Inflammatory macrophage (primary cell): ENCODE measurements at regions not wholly inside any gene's neighbourhood (a gene's known extent, or its start where the extent isn't known, plus 50 kb on each side); places are given as distances from the start of the nearest gene placed in this dataset.
A peak's percentile ranks its signal among the peaks of the same experiment; 100 is the strongest.
"Not testable (repeated sequence)": the region's sequence is repeated elsewhere in the genome, so short reads cannot be mapped to it uniquely, and the experiment has no call there.

Source experiments
- DNase-seq, 2 donors: peaks; one replicate each; pipeline ENCODE4 v3.0.0-alpha.2; 2020 to 2022

DNA sequence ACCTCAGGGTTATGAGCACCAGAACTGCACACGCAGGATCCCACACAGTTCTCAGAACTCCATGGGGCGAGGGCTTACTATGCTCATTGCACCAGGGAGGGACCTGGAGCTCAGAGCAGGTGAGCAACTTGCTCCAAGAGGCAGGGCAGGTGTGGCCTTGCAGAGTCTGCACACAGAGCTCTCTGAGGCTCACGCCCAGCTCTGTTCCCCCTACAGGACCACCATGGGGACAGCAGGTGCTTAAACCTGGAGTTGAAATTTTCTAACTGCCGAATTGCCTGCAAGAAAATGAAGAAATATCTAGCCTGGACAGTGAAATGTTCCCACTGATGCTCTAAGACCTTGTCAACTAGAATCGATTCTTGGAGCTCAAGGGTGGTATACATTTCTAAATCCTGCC is 49.9 kb upstream of the MSMB start:
- not testable (repeated sequence) for DNase-seq

DNA sequence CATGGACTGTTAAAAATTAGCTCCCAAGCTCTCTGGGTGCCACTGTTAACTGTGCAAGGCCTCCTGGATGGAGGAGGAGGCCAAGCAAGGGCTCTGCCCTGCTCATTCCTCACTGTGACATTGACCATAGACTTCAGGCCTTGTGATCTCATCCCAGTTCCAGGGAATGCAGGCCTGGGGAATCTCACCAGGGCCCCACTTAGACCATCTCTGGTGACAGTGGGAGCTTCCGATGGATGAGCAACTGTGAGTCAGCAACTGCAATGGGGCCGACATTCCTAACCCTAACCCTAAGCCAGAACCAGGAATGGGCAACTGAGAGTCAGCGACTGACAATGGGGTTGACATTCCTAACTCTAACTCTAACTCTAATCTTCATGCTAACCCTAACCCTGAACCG is 50.4 kb upstream of the MSMB start:
- DNase-seq = no peak

- no peak for DNase-seq
Measured at GRCh38 chr10:46096909-46097575, 51.0 kb upstream of the MSMB start.

DNA sequence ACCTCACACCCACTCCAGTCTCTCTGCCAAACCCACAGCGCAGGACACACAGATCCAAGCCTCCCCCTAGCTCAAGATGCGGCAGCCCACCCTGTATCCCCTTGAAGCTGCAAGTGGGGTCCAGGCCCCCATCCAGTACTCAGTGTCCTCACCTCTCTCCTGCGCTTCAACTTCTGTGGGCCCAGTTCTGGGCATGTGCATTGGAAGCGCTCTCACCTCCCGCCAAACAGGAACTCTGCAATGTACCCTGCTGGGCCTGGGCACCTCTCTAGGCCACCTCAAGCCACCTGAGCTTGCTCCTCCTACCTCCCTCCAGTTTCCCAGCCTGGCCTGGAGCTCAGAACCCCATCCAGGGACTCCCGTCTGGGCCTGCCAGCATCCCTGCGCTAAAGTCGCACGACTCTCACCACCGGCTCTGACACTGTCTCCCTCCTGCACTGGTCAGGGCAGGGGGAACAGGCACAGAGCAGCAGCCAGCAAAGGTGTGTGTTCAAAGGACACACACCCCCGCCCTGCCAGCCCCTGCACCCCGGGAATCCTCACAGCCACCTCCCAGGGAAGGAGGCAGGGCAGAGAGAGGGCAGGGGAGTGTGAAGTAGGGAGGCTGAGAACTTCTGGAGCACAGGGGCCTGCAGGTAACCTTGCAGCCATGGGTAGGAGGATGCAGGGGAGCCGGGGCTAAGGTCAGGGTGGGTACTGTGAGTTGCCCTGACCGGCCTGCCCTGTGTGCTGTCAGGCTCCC is 51.7 kb upstream of the MSMB start:
- DNase-seq = no peak

DNA sequence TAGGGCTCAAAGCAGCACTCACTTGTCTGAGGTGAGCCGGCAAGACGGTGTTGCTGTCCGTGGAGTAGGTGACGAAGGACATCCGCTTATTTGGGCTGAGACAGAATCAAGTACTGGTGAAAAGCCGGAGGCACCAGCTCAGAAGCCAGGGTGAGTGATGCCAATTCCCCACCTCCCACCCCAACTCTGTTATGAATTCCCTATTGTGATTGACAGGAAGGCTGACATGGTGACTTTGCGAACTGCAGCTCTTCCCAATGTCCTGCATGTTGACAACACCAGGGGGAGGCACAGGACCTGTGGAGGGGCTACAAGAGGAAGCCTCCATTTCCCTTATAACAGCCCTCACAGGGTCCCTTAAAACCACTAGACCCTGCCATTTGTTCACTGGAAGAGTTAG is 52.3 kb upstream of the MSMB start:
- DNase-seq = no peak

DNA sequence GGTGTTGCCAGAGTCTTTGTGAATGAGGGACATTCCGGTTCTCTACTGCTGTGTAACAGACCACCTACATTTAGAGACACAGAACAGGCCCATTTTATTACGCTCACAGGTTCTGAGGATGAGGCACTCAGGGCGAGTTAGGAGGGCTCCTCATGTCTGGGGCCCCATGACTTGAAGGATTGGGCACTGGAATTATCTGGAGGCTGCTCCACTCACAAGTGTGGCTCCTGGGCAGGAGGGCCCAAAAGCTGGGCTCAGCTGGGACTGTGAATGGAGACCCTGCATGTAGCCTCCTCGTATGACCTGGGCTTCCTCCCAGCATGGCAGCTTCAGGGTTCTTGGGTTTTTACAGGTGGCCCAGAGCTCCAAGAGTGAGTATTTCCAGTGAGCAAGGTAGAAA is 52.9 kb upstream of the MSMB start:
- DNase-seq = not testable (repeated sequence)

DNA sequence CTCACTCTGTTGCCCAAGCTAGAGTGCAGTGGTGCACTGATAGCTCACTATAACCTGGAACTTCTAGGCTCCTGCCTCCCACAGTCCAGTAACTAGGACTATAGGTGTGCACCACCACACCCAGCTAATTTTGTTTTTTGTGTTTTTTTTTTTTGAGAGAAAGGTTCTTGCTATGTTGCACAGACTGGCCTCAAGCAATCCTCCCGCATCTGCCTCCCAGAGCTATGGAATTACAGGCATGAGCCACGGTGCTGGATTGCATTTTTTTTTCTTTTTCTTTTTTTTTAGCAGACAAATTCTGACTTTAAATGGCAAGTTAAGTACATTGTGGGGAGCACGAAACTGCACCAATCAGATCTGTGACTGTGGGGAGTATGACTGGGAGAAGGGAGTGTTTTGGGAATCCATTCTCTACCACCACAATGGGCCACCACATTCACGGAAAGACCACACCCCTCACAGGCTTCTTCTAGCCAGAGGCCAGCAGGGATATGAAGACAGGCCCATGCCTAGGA is 58.1 kb upstream of the MSMB start:
- no peak for DNase-seq

- not testable (repeated sequence) for DNase-seq
Measured at GRCh38 chr10:46105416-46105815, 59.3 kb upstream of the MSMB start.

DNA sequence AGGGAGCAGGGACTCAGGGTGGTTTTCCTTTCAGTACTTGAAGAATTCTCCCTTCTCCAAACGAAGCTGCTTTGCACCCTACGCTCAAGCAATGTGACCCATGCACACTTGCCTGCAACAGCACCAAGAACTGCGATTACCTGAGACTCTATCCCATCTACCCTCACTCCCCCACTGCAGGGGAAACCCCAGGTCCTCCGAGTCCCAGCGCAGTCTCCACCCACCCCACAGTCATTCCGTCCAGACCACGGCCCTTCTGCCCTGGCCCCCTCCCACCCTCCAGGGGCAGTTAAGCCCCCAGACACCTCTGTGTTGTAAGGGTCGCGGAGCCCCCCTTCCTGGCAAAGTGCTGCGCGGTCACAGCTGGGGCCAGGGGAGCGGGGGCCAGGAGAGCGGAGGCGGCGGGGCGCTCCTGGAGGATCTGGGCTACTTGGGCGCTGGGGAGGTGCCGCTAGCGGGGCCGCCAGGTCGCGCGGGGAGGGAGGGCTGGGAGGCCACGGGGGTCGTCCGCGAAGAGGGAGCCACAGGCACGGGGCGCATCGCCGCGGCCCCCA is 59.9 kb upstream of the MSMB start:
- DNase-seq = not testable (repeated sequence)

- peak; percentile 55 to 73 for DNase-seq
Measured at GRCh38 chr10:46106410-46107255, 60.6 kb upstream of the MSMB start.

DNA sequence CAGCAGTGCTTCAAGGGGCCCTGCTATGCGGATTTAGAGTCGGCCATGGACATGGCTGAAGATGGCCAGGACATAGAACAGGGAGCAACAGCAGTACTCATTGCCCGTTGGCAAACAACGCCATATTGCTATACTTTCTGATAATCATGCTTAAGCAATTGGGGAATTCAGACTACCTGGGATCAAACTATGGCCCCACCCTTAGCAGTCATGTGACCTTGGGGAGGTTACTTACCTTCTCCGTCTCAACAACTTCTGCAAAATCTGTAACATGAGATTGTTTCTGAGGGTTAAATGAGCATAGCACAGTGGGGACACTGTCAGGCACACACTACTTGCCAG is 62.1 kb upstream of the MSMB start:
- peak in 1 of 2 donors; percentile 0 for DNase-seq

DNA sequence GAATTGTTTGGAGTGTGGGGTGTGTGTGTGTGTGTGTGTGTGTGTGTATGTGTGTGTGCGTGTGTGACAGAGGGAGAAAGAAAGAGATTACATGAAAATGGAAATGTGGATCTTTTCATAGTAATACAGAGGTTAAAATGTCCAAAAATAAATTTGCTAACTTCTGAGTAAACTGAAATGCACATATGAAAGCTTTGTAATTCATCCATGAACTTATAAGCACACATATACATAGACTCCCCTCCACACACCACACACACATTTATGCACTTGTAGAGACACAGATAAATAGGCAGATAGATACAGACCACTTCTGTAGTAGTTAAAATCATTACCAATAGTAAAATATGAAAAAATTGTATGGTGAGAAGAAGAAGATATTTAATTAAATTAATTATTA is 108.2 kb upstream of the MSMB start:
- DNase-seq = not testable (repeated sequence)

DNA sequence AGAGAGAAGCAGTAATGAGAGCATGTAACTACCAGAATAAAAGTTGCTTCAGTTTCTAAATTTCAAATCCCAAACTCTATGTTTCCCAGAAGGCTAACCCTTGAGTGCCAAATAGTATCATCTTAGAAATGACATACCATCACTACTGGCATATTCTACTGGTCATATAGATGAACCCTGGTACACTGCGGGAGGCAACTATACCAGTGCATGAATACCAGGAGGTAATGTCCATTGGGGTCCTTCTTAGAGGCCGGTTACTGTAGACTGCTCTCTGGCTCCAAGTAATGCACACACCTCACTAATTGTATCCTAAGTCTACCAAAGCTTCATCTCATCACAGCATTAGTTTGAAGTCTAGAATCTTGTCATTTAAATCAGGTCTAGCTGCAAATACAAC is 108.6 kb upstream of the MSMB start:
- not testable (repeated sequence) for DNase-seq

DNA sequence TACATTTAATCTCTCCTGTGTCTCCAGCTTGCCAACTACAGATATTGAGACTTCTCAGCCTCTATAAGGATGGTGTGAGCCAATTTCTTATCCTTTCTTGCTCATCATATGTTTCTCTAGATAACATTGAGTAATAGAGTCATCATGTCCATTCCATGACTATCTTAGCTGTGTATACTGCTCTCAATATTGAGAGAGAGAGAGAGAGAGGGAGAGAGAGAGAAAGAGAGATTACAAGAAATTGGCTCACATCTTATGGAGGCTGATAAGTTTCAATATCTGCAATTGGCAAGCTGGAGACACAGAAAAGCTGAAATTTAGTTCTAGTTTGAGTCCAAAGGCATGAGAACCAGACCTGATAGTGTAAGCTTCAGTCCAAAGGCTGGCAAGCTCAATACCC is 110.8 kb upstream of the MSMB start:
- not testable (repeated sequence) for DNase-seq

DNA sequence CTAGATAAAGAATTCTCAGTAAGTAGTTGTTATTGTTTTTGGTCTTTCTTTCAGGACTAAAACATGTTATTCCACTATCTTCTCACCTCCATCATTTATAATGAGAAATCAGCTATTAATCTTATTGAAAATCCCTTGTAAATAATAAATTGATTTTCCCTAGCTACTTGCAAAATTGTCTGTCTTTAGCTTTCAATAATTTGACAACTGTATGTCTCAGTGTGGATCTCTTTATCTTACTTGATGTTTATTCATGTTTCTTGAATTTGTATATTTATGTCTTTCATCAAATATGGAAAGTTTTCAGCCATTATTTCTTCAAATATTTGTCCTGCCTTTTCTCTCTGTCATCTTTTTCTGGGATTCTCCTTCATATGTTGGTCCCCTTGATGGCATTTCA is 117.1 kb upstream of the ANTXRL start:
- no peak for DNase-seq

- DNase-seq = no peak
Measured at GRCh38 chr10:46170789-46171188, 116.0 kb upstream of the ANTXRL start.

GRCh38 chr10:46171661-46172060 is 115.1 kb upstream of the ANTXRL start:
- DNase-seq = no peak

DNA sequence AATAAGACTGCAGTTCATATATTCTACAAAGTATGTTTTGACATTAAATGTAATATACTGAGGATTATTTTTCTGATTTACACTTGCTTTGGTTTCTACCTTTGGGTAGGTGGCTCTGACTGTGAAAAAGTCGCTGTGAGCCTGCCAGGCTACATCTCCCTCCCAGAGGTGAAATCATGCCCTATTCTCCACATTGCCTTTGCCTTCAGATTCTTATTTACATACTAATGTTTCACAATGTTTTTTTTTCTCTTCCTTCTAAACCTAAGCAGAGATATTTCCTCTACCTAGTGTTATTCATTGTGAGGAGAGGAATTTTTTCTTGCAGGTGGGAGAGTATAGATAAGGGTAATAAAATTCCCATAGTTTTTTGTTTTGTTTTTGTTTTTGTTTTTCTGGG is 111.5 kb upstream of the ANTXRL start:
- DNase-seq = no peak

GRCh38 chr10:46175831-46176230 is 111.0 kb upstream of the ANTXRL start:
- DNase-seq = no peak

DNA sequence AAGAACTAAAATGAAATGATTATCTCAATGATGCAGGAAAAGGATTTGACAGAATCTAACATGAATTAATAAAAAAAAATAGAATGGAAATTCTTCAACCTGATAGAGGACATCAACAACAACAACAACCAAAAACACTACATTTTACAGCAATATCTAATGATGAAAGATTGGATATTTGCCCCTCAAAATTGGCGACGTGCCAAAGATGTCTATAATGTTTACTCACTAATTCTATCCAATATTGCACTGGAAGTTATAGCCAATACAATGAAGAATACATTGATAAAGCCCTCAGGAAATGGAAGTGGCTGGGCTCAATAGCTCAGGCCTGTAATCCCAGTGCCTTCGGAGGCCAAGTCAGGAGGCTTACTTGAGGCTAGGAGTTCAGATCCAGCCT is 99.4 kb upstream of the ANTXRL start:
- DNase-seq = not testable (repeated sequence)

DNA sequence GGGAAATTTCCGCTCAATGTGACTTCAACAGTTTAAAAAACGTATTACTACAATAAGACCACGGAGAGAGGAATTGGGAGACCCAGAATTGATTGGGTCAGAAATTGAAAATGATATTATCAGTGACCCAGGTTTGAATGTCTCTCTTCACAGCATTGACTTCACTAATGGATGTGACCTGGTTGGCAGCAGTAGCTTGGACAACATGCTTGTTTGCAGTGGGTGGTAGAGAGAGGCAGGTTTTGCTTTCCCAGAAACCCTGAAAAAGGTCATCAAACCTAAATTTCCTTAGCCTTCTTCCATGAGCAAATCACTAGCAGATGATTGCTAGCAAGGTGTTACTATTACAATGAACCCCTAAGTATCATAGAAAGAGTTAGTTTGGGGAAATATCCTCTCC is 89.7 kb upstream of the ANTXRL start:
- DNase-seq = no peak

DNA sequence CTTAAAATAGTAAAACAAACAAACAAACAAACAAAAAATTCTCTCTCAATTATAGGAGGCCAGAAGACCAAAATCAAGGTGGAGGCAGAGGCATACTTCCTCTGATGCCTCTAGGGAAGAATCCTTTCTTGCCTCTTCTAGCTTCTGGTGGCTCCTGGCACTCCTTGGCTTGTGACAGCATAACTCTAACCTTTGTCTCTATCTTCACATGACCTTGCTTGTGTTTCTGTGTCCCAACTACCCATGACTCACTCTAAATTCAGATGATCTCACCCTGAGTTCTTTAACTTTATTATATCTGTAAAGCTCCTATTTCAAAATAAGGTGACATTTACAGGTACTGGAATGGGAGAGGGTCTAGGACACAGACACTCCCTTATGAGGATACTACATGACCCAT is 88.3 kb upstream of the ANTXRL start:
- peak in 1 of 2 donors; percentile 21 for DNase-seq

- DNase-seq = not testable (repeated sequence)
Measured at GRCh38 chr10:46202405-46202804, 84.4 kb upstream of the ANTXRL start.
